Caco-2 (cell line): ENCODE measurements at regions not wholly inside any gene's neighbourhood (a gene's known extent, or its start where the extent isn't known, plus 50 kb on each side); places are given as distances from the start of the nearest gene placed in this dataset.

Experiments
- BruUV-seq: library from RNA; stranded (reverse); fragments of 400-500 nt; replicated peaks from 2 replicates; lab custom pipeline; 2021; lab: Mats Ljungman, UMichigan
- CTCF ChIA-PET: fragments of 300-600 bp; sonication (Branson Sonifier 250); formaldehyde crosslinking; loops from one replicate; lab custom pipeline; 2022; ENCODE audit warnings: antibody characterized with exemption; lab: Charles Lee
- POLR2A ChIA-PET: fragments of 300-600 bp; sonication (Branson Sonifier 250); formaldehyde crosslinking; loops from one replicate; lab custom pipeline; 2022; ENCODE audit warnings: antibody characterized with exemption; lab: Charles Lee
- DNase-seq, 2 experiments: peaks; one replicate each; pipeline versions ENCODE4 v3.0.0 to v3.0.0-alpha.2; 2020 to 2022
- H3K27me3 ChIP-seq: replicated peaks from 2 replicates; pipeline ENCODE4 v1.6.0; 2011; ENCODE audit warnings: low read length; ENCODE audit not compliant: control insufficient read depth, insufficient read depth
- H3K36me3 ChIP-seq: 2 replicates; pipeline ENCODE4 v1.5.1; 2011; ENCODE audit warnings: low read length; ENCODE audit not compliant: control insufficient read depth, insufficient read depth
- H3K4me1 ChIP-seq: fragments of 250-450 bp; sonication (Bioruptor Pico); 2 replicates; pipeline ENCODE4 v1.5.1; 2020; ENCODE audit warnings: mild to moderate bottlenecking
- H3K4me3 ChIP-seq: 2 replicates; pipeline ENCODE4 v1.5.1; 2011; ENCODE audit warnings: low read depth, mild to moderate bottlenecking, control low read depth, low read length
- H3K9me3 ChIP-seq: fragments of 250-450 bp; sonication (Bioruptor Pico); 2 replicates; pipeline ENCODE4 v1.5.1; 2020; ENCODE audit warnings: mild to moderate bottlenecking, moderate library complexity
- H3K27ac Mint-ChIP-seq: one replicate; pipeline ENCODE4 v1.8.0; 2022; ENCODE audit warnings: mixed read lengths; ENCODE audit not compliant: unreplicated experiment
- H3K27me3 Mint-ChIP-seq: one replicate; pipeline ENCODE4 v1.8.0; 2022; ENCODE audit warnings: mixed read lengths; ENCODE audit not compliant: insufficient read depth, unreplicated experiment
- H3K36me3 Mint-ChIP-seq: one replicate; pipeline ENCODE4 v1.8.0; 2022; ENCODE audit warnings: mild to moderate bottlenecking, mixed read lengths; ENCODE audit not compliant: insufficient read depth, unreplicated experiment
- H3K4me1 Mint-ChIP-seq: one replicate; pipeline ENCODE4 v1.8.0; 2022; ENCODE audit warnings: low read depth, mixed read lengths; ENCODE audit not compliant: unreplicated experiment
- H3K4me3 Mint-ChIP-seq: one replicate; pipeline ENCODE4 v1.8.0; 2022; ENCODE audit warnings: mild to moderate bottlenecking, moderate library complexity, mixed read lengths; ENCODE audit not compliant: unreplicated experiment
- H3K9me3 Mint-ChIP-seq: one replicate; pipeline ENCODE4 v1.8.0; 2022; ENCODE audit warnings: mixed read lengths; ENCODE audit not compliant: unreplicated experiment
- CTCF ChIP-seq, 2 experiments: fragments of 200-600 bp in 1 of 2; IDR thresholded peaks; 1 replicate in 1 of 2; 2 replicates in 1 of 2; pipeline versions ENCODE4 v1.5.1 to v1.8.0; 2011 to 2022; ENCODE audit warnings: antibody characterized with exemption in 1 of 2, control low read depth in 1 of 2, inconsistent platforms in 1 of 2, low read depth in 1 of 2, low read length in 1 of 2, mild to moderate bottlenecking in 1 of 2, moderate library complexity in 1 of 2; ENCODE audit not compliant: insufficient read depth in 1 of 2, severe bottlenecking in 1 of 2, unreplicated experiment in 1 of 2
- intact Hi-C: fragments of 100-400 bp; cut with micrococcal nuclease; formaldehyde crosslinking; loops from one replicate; pipeline ENCODE4 v1.10.0; 2022; ENCODE audit not compliant: unreplicated experiment

- H3K9me3 ChIP-seq: no peaks in the 10 kb centered on the region
- no TSS peak for BruUV-seq
- no peaks in the 10 kb centered on the region for H3K27me3 ChIP-seq
- CTCF ChIA-PET: no interaction called here
- Mint-ChIP-seq H3K4me3 (no peak overlapping the region), H3K27me3 (no peaks in the 10 kb centered on the region), H3K27ac (no peak overlapping the region), H3K9me3 (no peaks in the 10 kb centered on the region), H3K36me3 (no peaks in the 10 kb centered on the region), H3K4me1 (no peaks in the 10 kb centered on the region)
- POLR2A ChIA-PET: no interaction called here
- no peaks in the 10 kb centered on the region for H3K4me1 ChIP-seq
- peak in 1 of 2 experiments; percentile 2 for DNase-seq
- H3K4me3 ChIP-seq: no peak overlapping the region
- TF ChIP-seq CTCF (IDR thresholded peaks at IDR 0.05; ENCODE audit: insufficient read depth in 1 of 2, low read depth in 1 of 2, low read length in 1 of 2, severe bottlenecking in 1 of 2, unreplicated experiment in 1 of 2): peak in 1 of 2 experiments; percentile 40
- no peaks in the 10 kb centered on the region for H3K36me3 ChIP-seq
- intact Hi-C loops: loop anchor here (5.0 kb wide), 2 partner anchors 160 to 300 kb away; no protein-coding TSS in a partner anchor
Measured at GRCh38 chrX:128816919-128817318, 706.4 kb downstream of the SMARCA1 start.

- TF ChIP-seq CTCF (IDR thresholded peaks at IDR 0.05; ENCODE audit: insufficient read depth in 1 of 2, low read depth in 1 of 2, low read length in 1 of 2, severe bottlenecking in 1 of 2, unreplicated experiment in 1 of 2): no peak
- H3K4me1 Mint-ChIP-seq: no peaks in the 10 kb centered on the region
- no peaks in the 10 kb centered on the region for H3K27me3 Mint-ChIP-seq
- ChIA-PET CTCF (no interaction called here), POLR2A (no interaction called here)
- H3K4me3 Mint-ChIP-seq: no peak overlapping the region
- Histone ChIP-seq H3K27me3 (no peaks in the 10 kb centered on the region), H3K4me1 (no peaks in the 10 kb centered on the region), H3K4me3 (no peak overlapping the region), H3K9me3 (no peaks in the 10 kb centered on the region), H3K36me3 (no peaks in the 10 kb centered on the region)
- H3K27ac Mint-ChIP-seq: no peak overlapping the region
- no peaks in the 10 kb centered on the region for H3K9me3 Mint-ChIP-seq
- intact Hi-C loops: no loop called here
- no peak for DNase-seq
- H3K36me3 Mint-ChIP-seq: no peaks in the 10 kb centered on the region
- no TSS peak for BruUV-seq
Measured at GRCh38 chrX:128807367-128807766, 715.9 kb downstream of the SMARCA1 start.

GRCh38 chrX:128805236-128805635 lies 718.1 kb downstream of the SMARCA1 start:
- TF ChIP-seq CTCF (IDR thresholded peaks at IDR 0.05; ENCODE audit: insufficient read depth in 1 of 2, low read depth in 1 of 2, low read length in 1 of 2, severe bottlenecking in 1 of 2, unreplicated experiment in 1 of 2): no peak
- Mint-ChIP-seq H3K4me1 (no peaks in the 10 kb centered on the region), H3K27ac (no peak overlapping the region), H3K9me3 (no peaks in the 10 kb centered on the region), H3K36me3 (no peaks in the 10 kb centered on the region), H3K4me3 (no peak overlapping the region), H3K27me3 (peaks cover 2% of the 10 kb centered on the region)
- Histone ChIP-seq H3K36me3 (no peaks in the 10 kb centered on the region), H3K4me3 (no peak overlapping the region), H3K9me3 (no peaks in the 10 kb centered on the region), H3K27me3 (no peaks in the 10 kb centered on the region), H3K4me1 (no peaks in the 10 kb centered on the region)
- no peak for DNase-seq
- ChIA-PET POLR2A (no interaction called here), CTCF (no interaction called here)
- intact Hi-C loops: no loop called here
- BruUV-seq: no TSS peak
